ENCODE measurements at regions not wholly inside any gene's neighbourhood (a gene's known extent, or its start where the extent isn't known, plus 50 kb on each side); places are given as distances from the start of the nearest gene placed in this dataset.
A peak's percentile ranks its signal among the peaks of the same experiment; 100 is the strongest.

- H3K4me3 ChIP-seq, result no peak overlapping the region
- WGBS (ENCODE audit: missing lambda C conversion rate), result 34% methylated on average over 4 of the region's 4 CpGs
- no peaks in the 10 kb centered on the region for H3K9me3 ChIP-seq
- DNase-seq (ENCODE audit: low read depth in 1 of 2, low spot score in 1 of 2) (peak; percentile 32 to 70), ATAC-seq (peak; percentile 91 to 97), FAIRE-seq (peak; percentile 46)
- H3K27ac ChIP-seq, result peak overlapping the region; percentile 3 to 44; a peak in 4 of 6 replicates
- POLR2A ChIA-PET, result interaction anchor here (1.0 kb wide), 1 partner anchor 156 kb away, joined by 3 read pairs; the partner anchor contains the start of gene B4GALT4
- H3K4me1 ChIP-seq, result peaks cover 29% of the 10 kb centered on the region
- TF ChIP-seq TP53 (CRISPR knock-in tag; IDR thresholded peaks at IDR 0.05) (no peak), ELK1 (IDR thresholded peaks at IDR 0.05; ENCODE audit: low read depth, low read length) (no peak), ESRRA (IDR thresholded peaks at IDR 0.05; ENCODE audit: borderline replicate concordance, low read length) (no peak), ZC3H11A (IDR thresholded peaks at IDR 0.05) (no peak), NPAS2 (CRISPR knock-in tag; IDR thresholded peaks at IDR 0.05; ENCODE audit: borderline replicate concordance) (no peak), EHMT2 (IDR thresholded peaks at IDR 0.05; ENCODE audit: low read depth) (no peak), POLR2A (IDR thresholded peaks at IDR 0.05; ENCODE audit: low read length) (no peak), ATOH8 (CRISPR knock-in tag; IDR thresholded peaks at IDR 0.05; ENCODE audit: low read depth) (no peak), EHF (CRISPR knock-in tag; IDR thresholded peaks at IDR 0.05) (no peak), JUN (IDR thresholded peaks at IDR 0.05) (no peak)
- peak overlapping the region; percentile 57 for H3K4me2 ChIP-seq
- CTCF ChIA-PET, result interaction anchor here (1.0 to 2.6 kb wide), 8 partner anchors 9 to 202 kb away, joined by 3 to 12 read pairs (median 6); partner anchors contain the start of gene IGSF11
Observed at GRCh38 chr3:119084371-119085069, 49.9 kb upstream of the IGSF11 start.

All from A549 (cell line).